ENCODE measurements at regions not wholly inside any gene's neighbourhood (a gene's known extent, or its start where the extent isn't known, plus 50 kb on each side); places are given as distances from the start of the nearest gene placed in this dataset.
"Not testable (repeated sequence)": the region's sequence is repeated elsewhere in the genome, so short reads cannot be mapped to it uniquely, and the experiment has no call there.

- no peak overlapping the region for H3K4me3 ChIP-seq (replicated peaks in 1 of 2; ENCODE audit: low read depth in 2 of 2, low read length in 2 of 2)
- DNase-seq (ENCODE audit: low read depth in 2 of 2): no peak
- no peak for TF ChIP-seq CTCF (IDR thresholded peaks at IDR 0.05; ENCODE audit: low read depth, low read length)
Measured at GRCh38 chr11:39768214-39768613, 1691.2 kb downstream of the LRRC4C start.

- no peak for TF ChIP-seq CTCF (IDR thresholded peaks at IDR 0.05; ENCODE audit: low read depth, low read length)
- DNase-seq (ENCODE audit: low read depth in 2 of 2): no peak
- H3K4me3 ChIP-seq (replicated peaks in 1 of 2; ENCODE audit: low read depth in 2 of 2, low read length in 2 of 2): no peak overlapping the region
Measured at GRCh38 chr11:39745401-39745800, 1714.1 kb downstream of the LRRC4C start.

- DNase-seq (ENCODE audit: low read depth in 2 of 2): no peak
- no peak for TF ChIP-seq CTCF (IDR thresholded peaks at IDR 0.05; ENCODE audit: low read depth, low read length)
- H3K4me3 ChIP-seq (replicated peaks in 1 of 2; ENCODE audit: low read depth in 2 of 2, low read length in 2 of 2): no peak overlapping the region
Measured at GRCh38 chr11:39741066-39741465, 1718.4 kb downstream of the LRRC4C start.

GRCh38 chr11:39736351-39736750 lies 1723.1 kb downstream of the LRRC4C start:
- H3K4me3 ChIP-seq (replicated peaks in 1 of 2; ENCODE audit: low read depth in 2 of 2, low read length in 2 of 2); DNase-seq (ENCODE audit: low read depth in 2 of 2): not testable (repeated sequence)

GRCh38 chr11:39732001-39732400 lies 1727.5 kb downstream of the LRRC4C start:
- no peak overlapping the region for H3K4me3 ChIP-seq (replicated peaks in 1 of 2; ENCODE audit: low read depth in 2 of 2, low read length in 2 of 2)
- TF ChIP-seq CTCF (IDR thresholded peaks at IDR 0.05; ENCODE audit: low read depth, low read length): no peak
- no peak for DNase-seq (ENCODE audit: low read depth in 2 of 2)

GRCh38 chr11:39725081-39725480 lies 1734.4 kb downstream of the LRRC4C start:
- no peak for DNase-seq (ENCODE audit: low read depth in 2 of 2)
- no peak overlapping the region for H3K4me3 ChIP-seq (replicated peaks in 1 of 2; ENCODE audit: low read depth in 2 of 2, low read length in 2 of 2)
- no peak for TF ChIP-seq CTCF (IDR thresholded peaks at IDR 0.05; ENCODE audit: low read depth, low read length)

- no peak overlapping the region for H3K4me3 ChIP-seq (replicated peaks in 1 of 2; ENCODE audit: low read depth in 2 of 2, low read length in 2 of 2)
- DNase-seq (ENCODE audit: low read depth in 2 of 2): no peak
- TF ChIP-seq CTCF (IDR thresholded peaks at IDR 0.05; ENCODE audit: low read depth, low read length): no peak
Measured at GRCh38 chr11:39724404-39724803, 1735.0 kb downstream of the LRRC4C start.

Measured in cardiac fibroblast (primary cell).